Activated T-helper 2 cell treated with anti-CD3 and anti-CD28 coated beads, Interferon-gamma antibody, Interleukin-2, Interleukin-4, amounts not matched to agents 10 μg/mL and 5 μg/mL and 100 μg/mL, durations not matched to agents 14 hours and 24 hours and 36 hours (primary cell): ENCODE measurements at regions not wholly inside any gene's neighbourhood (a gene's known extent, or its start where the extent isn't known, plus 50 kb on each side); places are given as distances from the start of the nearest gene placed in this dataset.

Source experiments
- DNase-seq: peaks from one replicate; pipeline ENCODE4 v3.0.0; 2021; ENCODE audit warnings: low spot score
- H3K27ac Mint-ChIP-seq: one replicate; pipeline ENCODE4 v1.8.0; 2021; ENCODE audit warnings: mixed read lengths
- H3K27me3 Mint-ChIP-seq: one replicate; pipeline ENCODE4 v1.8.0; 2021; ENCODE audit warnings: low read depth, mixed read lengths
- H3K36me3 Mint-ChIP-seq: one replicate; pipeline ENCODE4 v1.8.0; 2021; ENCODE audit warnings: low read depth, mixed read lengths
- H3K4me1 Mint-ChIP-seq: one replicate; pipeline ENCODE4 v1.8.0; 2021; ENCODE audit warnings: low read depth, mixed read lengths
- H3K4me3 Mint-ChIP-seq: one replicate; pipeline ENCODE4 v1.8.0; 2021; ENCODE audit warnings: low read depth, mild to moderate bottlenecking, moderate library complexity, mixed read lengths
- H3K9me3 Mint-ChIP-seq: one replicate; pipeline ENCODE4 v1.8.0; 2021; ENCODE audit warnings: mixed read lengths
- intact Hi-C: fragments of 100-400 bp; cut with micrococcal nuclease; formaldehyde crosslinking; loops from one replicate; pipeline ENCODE4 v1.15.1; 2023

GRCh38 chr2:221270806-221271205 is 301.3 kb downstream of the EPHA4 start:
- Mint-ChIP-seq H3K4me3 (no peak overlapping the region), H3K36me3 (no peaks in the 10 kb centered on the region), H3K9me3 (no peaks in the 10 kb centered on the region), H3K27ac (no peak overlapping the region), H3K4me1 (no peaks in the 10 kb centered on the region), H3K27me3 (no peaks in the 10 kb centered on the region)
- DNase-seq = no peak
- intact Hi-C loops = no loop called here

GRCh38 chr2:221272729-221273128 is 299.4 kb downstream of the EPHA4 start:
- Mint-ChIP-seq H3K27ac (no peak overlapping the region), H3K27me3 (no peaks in the 10 kb centered on the region), H3K4me1 (no peaks in the 10 kb centered on the region), H3K4me3 (no peak overlapping the region), H3K36me3 (no peaks in the 10 kb centered on the region), H3K9me3 (no peaks in the 10 kb centered on the region)
- no peak for DNase-seq
- intact Hi-C loops = no loop called here

GRCh38 chr2:221276033-221276432 is 296.1 kb downstream of the EPHA4 start:
- Mint-ChIP-seq H3K4me3 (no peak overlapping the region), H3K36me3 (no peaks in the 10 kb centered on the region), H3K4me1 (no peaks in the 10 kb centered on the region), H3K9me3 (no peaks in the 10 kb centered on the region), H3K27ac (no peak overlapping the region), H3K27me3 (no peaks in the 10 kb centered on the region)
- DNase-seq = no peak
- intact Hi-C loops = no loop called here

- Mint-ChIP-seq H3K27ac (no peak overlapping the region), H3K4me1 (no peaks in the 10 kb centered on the region), H3K9me3 (no peaks in the 10 kb centered on the region), H3K27me3 (no peaks in the 10 kb centered on the region), H3K4me3 (no peak overlapping the region), H3K36me3 (no peaks in the 10 kb centered on the region)
- intact Hi-C loops = no loop called here
- DNase-seq = no peak
These were observed 295.5 kb downstream of the EPHA4 start for GRCh38 chr2:221276601-221277000.

- no peak for DNase-seq
- intact Hi-C loops = no loop called here
- H3K27ac Mint-ChIP-seq = no peak overlapping the region
- peaks cover 1% of the 10 kb centered on the region for H3K27me3 Mint-ChIP-seq
- H3K4me3 Mint-ChIP-seq = no peak overlapping the region
- H3K4me1 Mint-ChIP-seq = no peaks in the 10 kb centered on the region
- H3K9me3 Mint-ChIP-seq = no peaks in the 10 kb centered on the region
- H3K36me3 Mint-ChIP-seq = no peaks in the 10 kb centered on the region
These were observed 289.7 kb downstream of the EPHA4 start for GRCh38 chr2:221282386-221282785.

- Mint-ChIP-seq H3K27ac (no peak overlapping the region), H3K27me3 (peaks cover 1% of the 10 kb centered on the region), H3K4me3 (no peak overlapping the region), H3K4me1 (no peaks in the 10 kb centered on the region), H3K9me3 (no peaks in the 10 kb centered on the region), H3K36me3 (no peaks in the 10 kb centered on the region)
- no peak for DNase-seq
- intact Hi-C loops = no loop called here
These were observed 288.1 kb downstream of the EPHA4 start for GRCh38 chr2:221283896-221284545.

GRCh38 chr2:221285148-221285547 is 287.0 kb downstream of the EPHA4 start:
- no peaks in the 10 kb centered on the region for H3K9me3 Mint-ChIP-seq
- H3K27me3 Mint-ChIP-seq = peaks cover 1% of the 10 kb centered on the region
- no peak overlapping the region for H3K27ac Mint-ChIP-seq
- no peak overlapping the region for H3K4me3 Mint-ChIP-seq
- no peaks in the 10 kb centered on the region for H3K4me1 Mint-ChIP-seq
- DNase-seq = no peak
- intact Hi-C loops = no loop called here
- H3K36me3 Mint-ChIP-seq = no peaks in the 10 kb centered on the region

GRCh38 chr2:221286406-221286805 is 285.7 kb downstream of the EPHA4 start:
- no peak for DNase-seq
- Mint-ChIP-seq H3K4me3 (no peak overlapping the region), H3K9me3 (no peaks in the 10 kb centered on the region), H3K27me3 (peaks cover 1% of the 10 kb centered on the region), H3K4me1 (no peaks in the 10 kb centered on the region), H3K36me3 (no peaks in the 10 kb centered on the region), H3K27ac (no peak overlapping the region)
- intact Hi-C loops = no loop called here

- no peaks in the 10 kb centered on the region for H3K36me3 Mint-ChIP-seq
- DNase-seq = no peak
- peaks cover 1% of the 10 kb centered on the region for H3K27me3 Mint-ChIP-seq
- H3K4me1 Mint-ChIP-seq = no peaks in the 10 kb centered on the region
- no peaks in the 10 kb centered on the region for H3K9me3 Mint-ChIP-seq
- no peak overlapping the region for H3K4me3 Mint-ChIP-seq
- intact Hi-C loops = no loop called here
- H3K27ac Mint-ChIP-seq = no peak overlapping the region
These were observed 282.7 kb downstream of the EPHA4 start for GRCh38 chr2:221289389-221289788.

- no peaks in the 10 kb centered on the region for H3K36me3 Mint-ChIP-seq
- intact Hi-C loops = no loop called here
- H3K4me3 Mint-ChIP-seq = no peak overlapping the region
- H3K4me1 Mint-ChIP-seq = no peaks in the 10 kb centered on the region
- no peak overlapping the region for H3K27ac Mint-ChIP-seq
- no peak for DNase-seq
- H3K27me3 Mint-ChIP-seq = peaks cover 1% of the 10 kb centered on the region
- no peaks in the 10 kb centered on the region for H3K9me3 Mint-ChIP-seq
These were observed 282.3 kb downstream of the EPHA4 start for GRCh38 chr2:221289846-221290245.

- Mint-ChIP-seq H3K9me3 (no peaks in the 10 kb centered on the region), H3K27me3 (peaks cover 1% of the 10 kb centered on the region), H3K4me1 (no peaks in the 10 kb centered on the region), H3K4me3 (no peak overlapping the region), H3K36me3 (no peaks in the 10 kb centered on the region), H3K27ac (no peak overlapping the region)
- DNase-seq = no peak
- intact Hi-C loops = no loop called here
These were observed 278.0 kb downstream of the EPHA4 start for GRCh38 chr2:221293949-221294742.

- intact Hi-C loops = no loop called here
- H3K4me3 Mint-ChIP-seq = no peak overlapping the region
- no peaks in the 10 kb centered on the region for H3K27me3 Mint-ChIP-seq
- H3K4me1 Mint-ChIP-seq = no peaks in the 10 kb centered on the region
- no peak overlapping the region for H3K27ac Mint-ChIP-seq
- no peak for DNase-seq
- H3K9me3 Mint-ChIP-seq = no peaks in the 10 kb centered on the region
- H3K36me3 Mint-ChIP-seq = no peaks in the 10 kb centered on the region
These were observed 267.2 kb downstream of the EPHA4 start for GRCh38 chr2:221304916-221305315.

- intact Hi-C loops = no loop called here
- Mint-ChIP-seq H3K27me3 (no peaks in the 10 kb centered on the region), H3K4me3 (no peak overlapping the region), H3K4me1 (peaks cover 1% of the 10 kb centered on the region), H3K36me3 (no peaks in the 10 kb centered on the region), H3K9me3 (no peaks in the 10 kb centered on the region), H3K27ac (no peak overlapping the region)
- no peak for DNase-seq
These were observed 263.5 kb downstream of the EPHA4 start for GRCh38 chr2:221308507-221309066.
